ENCODE measurements at regions not wholly inside any gene's neighbourhood (a gene's known extent, or its start where the extent isn't known, plus 50 kb on each side); places are given as distances from the start of the nearest gene placed in this dataset.

- Histone ChIP-seq H3K9ac (ENCODE audit: low read depth, low read length) (no peak overlapping the region), H4K5ac (ENCODE audit: low read depth, low read length) (no peak overlapping the region), H3K23ac (ENCODE audit: low read depth, low read length) (no peak overlapping the region), H2BK5ac (ENCODE audit: low read depth, low read length, poor library complexity, severe bottlenecking) (no peak overlapping the region), H3K79me1 (ENCODE audit: low read depth in 1 of 2, low read length in 2 of 2) (no peaks in the 10 kb centered on the region), H3K14ac (replicated peaks; ENCODE audit: low read depth, low read length) (no peak overlapping the region), H2BK15ac (ENCODE audit: low read depth, low read length) (no peak overlapping the region), H3K18ac (ENCODE audit: low read depth, low read length) (no peak overlapping the region), H2AK5ac (ENCODE audit: low read depth, low read length) (no peak overlapping the region), H3K9me3 (ENCODE audit: control insufficient read depth, insufficient read depth, low read length) (no peaks in the 10 kb centered on the region), H3K56ac (ENCODE audit: extremely low read depth, insufficient read depth, low read length) (no peak overlapping the region), H2AK9ac (replicated peaks; ENCODE audit: low read depth, low read length, poor library complexity) (no peak overlapping the region), H3K27me3 (ENCODE audit: control insufficient read depth, insufficient read depth, low read length) (no peaks in the 10 kb centered on the region), H4K8ac (ENCODE audit: low read depth in 2 of 2, low read length in 2 of 2) (no peak overlapping the region), H2BK20ac (ENCODE audit: low read depth, low read length) (no peak overlapping the region), H3K27ac (ENCODE audit: insufficient read depth, low read length) (no peak overlapping the region), H3K4ac (ENCODE audit: low read depth, low read length) (no peak overlapping the region), H4K91ac (ENCODE audit: insufficient read depth, low read depth, low read length) (no peak overlapping the region), H3K4me3 (ENCODE audit: insufficient read depth, low read depth, low read length) (no peak overlapping the region), H2BK120ac (ENCODE audit: low read depth, low read length) (no peak overlapping the region), H3K4me2 (ENCODE audit: low read depth, low read length) (no peak overlapping the region), H3K4me1 (ENCODE audit: control insufficient read depth, insufficient read depth, low read length) (no peaks in the 10 kb centered on the region), H4K20me1 (ENCODE audit: insufficient read depth, low read length) (no peaks in the 10 kb centered on the region), H3K36me3 (ENCODE audit: control insufficient read depth, insufficient read depth, low read length) (no peaks in the 10 kb centered on the region), H2AFZ (replicated peaks; ENCODE audit: low read length, poor library complexity) (no peak overlapping the region), H3K9me1 (ENCODE audit: insufficient read depth, low read length) (no peaks in the 10 kb centered on the region)
- no TSS peak for BruUV-seq (replicated peaks)
- in situ Hi-C loops (cut with MboI; ENCODE audit: low sequenced_read_pairs): no loop called here
- CTCF ChIA-PET: no interaction called here
- POLR2A ChIA-PET (ENCODE audit: unreplicated experiment): no interaction called here
- WGBS, 2 experiments (ENCODE audit: extremely low coverage in 2 of 2, insufficient read length in 1 of 2): no CpG with 5 or more reads among the region's 1 CpG
- DNase-seq (no peak), ATAC-seq (ENCODE audit: low read depth) (no peak)
- intact Hi-C loops (cut with micrococcal nuclease): no loop called here
- TF ChIP-seq MAZ (IDR thresholded peaks at IDR 0.05; ENCODE audit: borderline replicate concordance, low read depth, low read length) (no peak), RAD21 (IDR thresholded peaks at IDR 0.05; ENCODE audit: low read length) (no peak), NFE2L2 (IDR thresholded peaks at IDR 0.05; ENCODE audit: low read depth, low read length) (no peak), CHD1 (IDR thresholded peaks at IDR 0.05; ENCODE audit: low read depth, low read length) (no peak)
- dilution Hi-C loops (cut with HindIII; ENCODE audit: low sequenced_read_pairs, unreplicated experiment): no loop called here
Measured at GRCh38 chr3:191008074-191008473, 145.6 kb upstream of the GMNC start.

Data from IMR-90 (cell line).